ENCODE measurements at regions not wholly inside any gene's neighbourhood (a gene's known extent, or its start where the extent isn't known, plus 50 kb on each side); places are given as distances from the start of the nearest gene placed in this dataset.

- DNase-seq (ENCODE audit: low read depth, low spot score) (no peak), ATAC-seq (peak; percentile 26; the same call in 2 of the 3 replicates), FAIRE-seq (no peak)
- Histone ChIP-seq H3K9me3 (replicated peaks; ENCODE audit: control insufficient read depth, insufficient read depth, low read length) (no peaks in the 10 kb centered on the region), H2AFZ (ENCODE audit: control insufficient read depth, low read depth, low read length) (no peak overlapping the region), H3K27me3 (replicated peaks in 1 of 2; ENCODE audit: control insufficient read depth in 2 of 2, insufficient read depth in 2 of 2, low read length in 1 of 2) (peaks cover 0 to 5% of the 10 kb centered on the region in 2 experiments; a peak in 3 of 4 replicates), H3K27ac (ENCODE audit: control insufficient read depth, insufficient read depth) (no peak overlapping the region), H3K4me3 (no peak overlapping the region), H3K4me1 (ENCODE audit: control insufficient read depth, insufficient read depth, low read length) (no peaks in the 10 kb centered on the region), H3K36me3 (ENCODE audit: control insufficient read depth in 2 of 2, insufficient read depth in 2 of 2, low read length in 1 of 2) (no peaks in the 10 kb centered on the region), H3K4me2 (ENCODE audit: control insufficient read depth, insufficient read depth) (no peak overlapping the region), H3K9ac (ENCODE audit: control insufficient read depth, insufficient read depth, low read length) (no peak overlapping the region), H3K79me2 (ENCODE audit: control insufficient read depth, insufficient read depth, low read length) (no peaks in the 10 kb centered on the region), H4K20me1 (ENCODE audit: control insufficient read depth, insufficient read depth) (no peaks in the 10 kb centered on the region)
- no TSS peak for BruUV-seq (replicated peaks)
- CTCF ChIA-PET: no interaction called here
- intact Hi-C loops (cut with micrococcal nuclease; ENCODE audit: unreplicated experiment) (no loop called here), in situ Hi-C loops (cut with MboI) (no loop called here)
- POLR2A ChIA-PET: no interaction called here
- RAD21 ChIA-PET (ENCODE audit: unreplicated experiment): no interaction called here
- WGBS (ENCODE audit: insufficient coverage, insufficient replicate concordance, low lambda C conversion rate, missing lambda C conversion rate): 29% methylated on average over 13 of the region's 13 CpGs
- SMC1A ChIA-PET (ENCODE audit: uncharacterized antibody, unreplicated experiment): no interaction called here
- TF ChIP-seq REST (IDR thresholded peaks at IDR 0.05; ENCODE audit: low read depth, low read length): no peak
- no peak for TF ChIP-seq MYC (IDR thresholded peaks at IDR 0.05; ENCODE audit: insufficient read depth, insufficient read length, insufficient replicate concordance, low read length, severe bottlenecking)
- no peak for TF ChIP-seq FOS (IDR thresholded peaks at IDR 0.05; ENCODE audit: borderline replicate concordance, extremely low read depth, insufficient read length)
- TF ChIP-seq MAX (IDR thresholded peaks at IDR 0.05; ENCODE audit: low read depth, low read length): no peak
- no peak for TF ChIP-seq ZNF24 (IDR thresholded peaks at IDR 0.05)
- TF ChIP-seq SIN3A (IDR thresholded peaks at IDR 0.05; ENCODE audit: low read depth, low read length): no peak
- no peak for TF ChIP-seq RELB (IDR thresholded peaks at IDR 0.05; ENCODE audit: low read depth)
- no peak for TF ChIP-seq GABPA (IDR thresholded peaks at IDR 0.05; ENCODE audit: low read depth)
- TF ChIP-seq CREB1 (IDR thresholded peaks at IDR 0.05; ENCODE audit: low read depth): no peak
- TF ChIP-seq MEF2B (IDR thresholded peaks at IDR 0.05; ENCODE audit: partially characterized antibody, poor library complexity, severe bottlenecking): no peak
- no peak for TF ChIP-seq CUX1 (IDR thresholded peaks at IDR 0.05; ENCODE audit: insufficient replicate concordance, low read depth, low read length)
Observed at GRCh38 chr2:550860-551567, 126.2 kb downstream of the TMEM18 start.

Data from GM12878 (cell line).